Midbrain (tissue), 1 donor: ENCODE measurements at regions not wholly inside any gene's neighbourhood (a gene's known extent, or its start where the extent isn't known, plus 50 kb on each side); places are given as distances from the start of the nearest gene placed in this dataset.
A peak's percentile ranks its signal among the peaks of the same experiment; 100 is the strongest.

Experiments used
- DNase-seq: peaks from one replicate; lab custom pipeline; 2025; lab: John Stamatoyannopoulos, UW

- no peak for DNase-seq
Observed at GRCh38 chr11:32317643-32318042, 117.7 kb downstream of the WT1 start.

GRCh38 chr11:32318071-32319055 lies 117.0 kb downstream of the WT1 start:
- DNase-seq: no peak

GRCh38 chr11:32323814-32324130 lies 111.6 kb downstream of the WT1 start:
- DNase-seq: no peak

GRCh38 chr11:32325187-32325586 lies 110.2 kb downstream of the WT1 start:
- no peak for DNase-seq

GRCh38 chr11:32325725-32326124 lies 109.6 kb downstream of the WT1 start:
- DNase-seq: no peak

- no peak for DNase-seq
Observed at GRCh38 chr11:32326522-32326921, 108.8 kb downstream of the WT1 start.

GRCh38 chr11:32328392-32328791 lies 106.9 kb downstream of the WT1 start:
- DNase-seq: no peak

GRCh38 chr11:32331098-32331497 lies 104.2 kb downstream of the WT1 start:
- no peak for DNase-seq

GRCh38 chr11:32331792-32332191 lies 103.5 kb downstream of the WT1 start:
- no peak for DNase-seq

GRCh38 chr11:32332990-32333319 lies 102.4 kb downstream of the WT1 start:
- no peak for DNase-seq

- DNase-seq: peak; percentile 57
Observed at GRCh38 chr11:32333320-32333991, 101.9 kb downstream of the WT1 start.

GRCh38 chr11:32334822-32335221 lies 100.5 kb downstream of the WT1 start:
- DNase-seq: no peak
